ENCODE measurements at regions not wholly inside any gene's neighbourhood (a gene's known extent, or its start where the extent isn't known, plus 50 kb on each side); places are given as distances from the start of the nearest gene placed in this dataset.
A peak's percentile ranks its signal among the peaks of the same experiment; 100 is the strongest.
"Not testable (repeated sequence)": the region's sequence is repeated elsewhere in the genome, so short reads cannot be mapped to it uniquely, and the experiment has no call there.

- DNase-seq, result no peak
These were observed 1827.0 kb downstream of the C4orf33 start for GRCh38 chr4:130922955-130923354.

- no peak for DNase-seq
These were observed 1859.6 kb downstream of the C4orf33 start for GRCh38 chr4:130955520-130955919.

GRCh38 chr4:130985371-130985770, 1889.4 kb downstream of the C4orf33 start:
- no peak for DNase-seq

GRCh38 chr4:130995988-130996387, 1900.0 kb downstream of the C4orf33 start:
- no peak for DNase-seq

GRCh38 chr4:131001371-131001770, 1905.4 kb downstream of the C4orf33 start:
- no peak for DNase-seq

GRCh38 chr4:131002132-131002531, 1906.2 kb downstream of the C4orf33 start:
- no peak for DNase-seq

GRCh38 chr4:131006388-131006787, 1910.4 kb downstream of the C4orf33 start:
- no peak for DNase-seq

GRCh38 chr4:131011961-131012360, 1916.0 kb downstream of the C4orf33 start:
- not testable (repeated sequence) for DNase-seq

- no peak for DNase-seq
These were observed 1917.3 kb downstream of the C4orf33 start for GRCh38 chr4:131013226-131013625.

- DNase-seq, result no peak
These were observed 1930.8 kb downstream of the C4orf33 start for GRCh38 chr4:131026771-131027170.

GRCh38 chr4:131044368-131044767, 1948.4 kb downstream of the C4orf33 start:
- DNase-seq, result no peak

GRCh38 chr4:131046821-131047220, 1950.9 kb downstream of the C4orf33 start:
- no peak for DNase-seq

GRCh38 chr4:131052646-131053045, 1956.7 kb downstream of the C4orf33 start:
- DNase-seq, result no peak

GRCh38 chr4:131054489-131055019, 1958.6 kb downstream of the C4orf33 start:
- DNase-seq, result peak in 1 of 2 experiments; percentile 3

GRCh38 chr4:131061734-131062133, 1965.8 kb downstream of the C4orf33 start:
- no peak for DNase-seq

- DNase-seq, result no peak
These were observed 1967.9 kb downstream of the C4orf33 start for GRCh38 chr4:131063878-131064277.

- DNase-seq, result no peak
These were observed 1985.1 kb downstream of the C4orf33 start for GRCh38 chr4:131081069-131081468.

GRCh38 chr4:131084997-131085396, 1989.0 kb downstream of the C4orf33 start:
- no peak for DNase-seq

GRCh38 chr4:131091896-131092295, 1995.9 kb downstream of the C4orf33 start:
- peak; percentile 13 to 35 for DNase-seq

- DNase-seq, result no peak
These were observed 1997.4 kb downstream of the C4orf33 start for GRCh38 chr4:131093303-131093702.

GRCh38 chr4:131098976-131099375, 2003.0 kb downstream of the C4orf33 start:
- DNase-seq, result no peak

- no peak for DNase-seq
These were observed 2017.3 kb downstream of the C4orf33 start for GRCh38 chr4:131113273-131113672.

GRCh38 chr4:131113704-131114103, 2017.8 kb downstream of the C4orf33 start:
- DNase-seq, result no peak

GRCh38 chr4:131119661-131120060, 2023.7 kb downstream of the C4orf33 start:
- no peak for DNase-seq

GRCh38 chr4:131137196-131137595, 2011.9 kb upstream of the PCDH10 start:
- no peak for DNase-seq

GRCh38 chr4:131159261-131159660, 1989.8 kb upstream of the PCDH10 start:
- DNase-seq, result no peak
